GM10248 (cell line): ENCODE measurements at regions not wholly inside any gene's neighbourhood (a gene's known extent, or its start where the extent isn't known, plus 50 kb on each side); places are given as distances from the start of the nearest gene placed in this dataset.

Source experiments
- CTCF ChIA-PET: fragments of 300-600 bp; sonication (Branson Sonifier 250); formaldehyde crosslinking; extraction: SDS; loops from one replicate; lab custom pipeline; 2021; ENCODE audit warnings: antibody characterized with exemption; lab: Yijun Ruan, JAX
- POLR2A ChIA-PET: fragments of 350-650 bp; sonication (Branson Sonifier 250); formaldehyde crosslinking; extraction: SDS; loops from one replicate; lab custom pipeline; 2020; ENCODE audit warnings: antibody characterized with exemption; lab: Yijun Ruan, JAX
- DNase-seq: peaks from one replicate; pipeline ENCODE4 v3.0.0; 2012; ENCODE audit errors: extremely low spot score
- CTCF ChIP-seq: IDR thresholded peaks from 2 replicates; pipeline ENCODE4 v1.5.1; 2012; ENCODE audit warnings: mild to moderate bottlenecking, low read depth; ENCODE audit errors: extremely low read depth, missing control alignments, control extremely low read depth

- no peak for TF ChIP-seq CTCF
- CTCF ChIA-PET = interaction anchor here (1.3 kb wide), 1 partner anchor 22 kb away, joined by 3 read pairs; no protein-coding TSS in a partner anchor
- DNase-seq = no peak
- POLR2A ChIA-PET = no interaction called here
Observed at GRCh38 chr10:33521904-33522303, 187.4 kb upstream of the NRP1 start.

- no peak for TF ChIP-seq CTCF
- CTCF ChIA-PET = no interaction called here
- no peak for DNase-seq
- POLR2A ChIA-PET = no interaction called here
Observed at GRCh38 chr10:33521062-33521461, 186.6 kb upstream of the NRP1 start.

GRCh38 chr10:33520223-33520622 lies 185.8 kb upstream of the NRP1 start:
- TF ChIP-seq CTCF = no peak
- no peak for DNase-seq
- CTCF ChIA-PET = no interaction called here
- POLR2A ChIA-PET = no interaction called here

- no peak for DNase-seq
- CTCF ChIA-PET = no interaction called here
- TF ChIP-seq CTCF = no peak
- POLR2A ChIA-PET = no interaction called here
Observed at GRCh38 chr10:33519130-33519860, 184.8 kb upstream of the NRP1 start.

GRCh38 chr10:33510206-33510605 lies 175.7 kb upstream of the NRP1 start:
- no peak for DNase-seq
- POLR2A ChIA-PET = no interaction called here
- CTCF ChIA-PET = no interaction called here
- no peak for TF ChIP-seq CTCF

- ChIA-PET POLR2A (no interaction called here), CTCF (no interaction called here)
- no peak for TF ChIP-seq CTCF
- peak; percentile 34 for DNase-seq
Observed at GRCh38 chr10:33509231-33509831, 174.9 kb upstream of the NRP1 start.
